Kidney epithelial cell (primary cell): ENCODE measurements at regions not wholly inside any gene's neighbourhood (a gene's known extent, or its start where the extent isn't known, plus 50 kb on each side); places are given as distances from the start of the nearest gene placed in this dataset.

ENCODE experiments used
- DNase-seq: peaks from one replicate; pipeline ENCODE4 v3.0.0-alpha.2; 2010; ENCODE audit warnings: low read depth
- H3K27me3 ChIP-seq: 2 replicates; pipeline ENCODE4 v1.6.0; 2011; ENCODE audit warnings: low read length; ENCODE audit not compliant: control insufficient read depth, insufficient read depth
- H3K36me3 ChIP-seq: 2 replicates; pipeline ENCODE4 v1.5.1; 2011; ENCODE audit warnings: low read length; ENCODE audit not compliant: control insufficient read depth, insufficient read depth
- H3K4me3 ChIP-seq: 2 replicates; pipeline ENCODE4 v1.5.1; 2011; ENCODE audit warnings: low read depth, mild to moderate bottlenecking, control low read depth, low read length
- TF ChIP-seq, protein P1 (sequence below): IDR thresholded peaks from 2 replicates; pipeline ENCODE4 v1.5.1; 2011; ENCODE audit warnings: mild to moderate bottlenecking, moderate library complexity, low read length, control low read depth, inconsistent platforms; ENCODE audit not compliant: insufficient read depth, poor library complexity, severe bottlenecking

DNA sequence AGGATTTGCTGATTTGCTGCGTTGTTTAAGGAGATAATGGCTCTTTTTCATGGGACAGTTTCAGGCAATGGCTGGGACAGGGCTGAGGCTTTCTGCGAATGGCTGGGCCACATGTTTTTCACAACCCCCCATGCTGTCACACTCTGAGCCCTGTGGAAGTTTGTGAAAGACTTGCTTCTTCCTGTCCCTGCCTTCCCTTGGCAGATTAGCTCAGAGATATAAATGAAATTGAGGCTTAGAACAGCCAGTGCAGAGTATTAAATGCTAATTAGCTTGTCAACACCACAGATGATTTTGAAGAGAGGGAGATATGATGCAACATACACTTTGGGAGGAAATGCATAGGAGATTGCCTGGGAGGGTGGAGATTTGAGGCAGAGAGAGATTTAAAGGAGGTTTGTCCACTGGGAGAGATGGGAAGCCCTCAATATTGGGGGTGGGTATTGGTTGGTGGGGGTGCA lies 232.0 kb downstream of the SH2D4B start:
- Histone ChIP-seq H3K36me3 (no peaks in the 10 kb centered on the region), H3K27me3 (no peaks in the 10 kb centered on the region), H3K4me3 (no peak overlapping the region)
- DNase-seq = no peak
- TF ChIP-seq, protein P1, sequence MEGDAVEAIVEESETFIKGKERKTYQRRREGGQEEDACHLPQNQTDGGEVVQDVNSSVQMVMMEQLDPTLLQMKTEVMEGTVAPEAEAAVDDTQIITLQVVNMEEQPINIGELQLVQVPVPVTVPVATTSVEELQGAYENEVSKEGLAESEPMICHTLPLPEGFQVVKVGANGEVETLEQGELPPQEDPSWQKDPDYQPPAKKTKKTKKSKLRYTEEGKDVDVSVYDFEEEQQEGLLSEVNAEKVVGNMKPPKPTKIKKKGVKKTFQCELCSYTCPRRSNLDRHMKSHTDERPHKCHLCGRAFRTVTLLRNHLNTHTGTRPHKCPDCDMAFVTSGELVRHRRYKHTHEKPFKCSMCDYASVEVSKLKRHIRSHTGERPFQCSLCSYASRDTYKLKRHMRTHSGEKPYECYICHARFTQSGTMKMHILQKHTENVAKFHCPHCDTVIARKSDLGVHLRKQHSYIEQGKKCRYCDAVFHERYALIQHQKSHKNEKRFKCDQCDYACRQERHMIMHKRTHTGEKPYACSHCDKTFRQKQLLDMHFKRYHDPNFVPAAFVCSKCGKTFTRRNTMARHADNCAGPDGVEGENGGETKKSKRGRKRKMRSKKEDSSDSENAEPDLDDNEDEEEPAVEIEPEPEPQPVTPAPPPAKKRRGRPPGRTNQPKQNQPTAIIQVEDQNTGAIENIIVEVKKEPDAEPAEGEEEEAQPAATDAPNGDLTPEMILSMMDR = no peak

- TF ChIP-seq, protein P1 = no peak
- no peaks in the 10 kb centered on the region for H3K36me3 ChIP-seq
- no peak overlapping the region for H3K4me3 ChIP-seq
- no peak for DNase-seq
- H3K27me3 ChIP-seq = no peaks in the 10 kb centered on the region
Measured at GRCh38 chr10:80770239-80770638, 232.5 kb downstream of the SH2D4B start.

GRCh38 chr10:80771285-80771684 lies 233.6 kb downstream of the SH2D4B start:
- H3K27me3 ChIP-seq = no peaks in the 10 kb centered on the region
- DNase-seq = no peak
- H3K36me3 ChIP-seq = no peaks in the 10 kb centered on the region
- TF ChIP-seq, protein P1 = no peak
- no peak overlapping the region for H3K4me3 ChIP-seq

DNA sequence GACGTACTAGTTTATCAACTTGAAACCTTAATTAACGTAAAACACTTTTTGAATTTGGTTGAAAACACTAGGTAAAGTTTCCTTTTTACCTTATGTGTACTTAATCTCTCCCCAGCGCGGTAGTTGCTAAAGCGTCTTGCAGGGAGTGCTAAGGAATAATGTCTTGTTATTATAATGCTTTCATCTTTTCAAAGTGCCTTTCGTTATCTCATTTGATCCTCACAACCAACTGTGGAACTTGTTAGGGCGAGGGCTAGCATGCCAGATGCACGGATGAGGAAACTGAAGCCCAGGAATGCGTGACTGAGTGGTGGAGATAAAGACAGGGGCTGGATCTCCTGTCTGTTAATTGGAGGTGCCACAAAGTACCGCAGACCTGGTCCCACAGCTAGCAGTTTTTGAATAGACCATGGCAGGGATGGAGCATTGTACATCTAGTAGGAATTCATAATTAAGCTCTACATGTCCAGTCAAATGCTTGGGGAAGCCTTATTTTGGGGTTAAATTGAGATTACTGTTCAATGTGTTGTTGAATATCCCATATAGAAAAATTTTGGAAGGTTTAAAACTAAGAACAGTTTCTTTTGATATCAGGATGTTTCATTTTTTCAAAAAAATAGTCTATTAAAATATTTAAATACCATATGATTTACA lies 234.3 kb downstream of the SH2D4B start:
- no peak for DNase-seq
- no peak overlapping the region for H3K4me3 ChIP-seq

DNA sequence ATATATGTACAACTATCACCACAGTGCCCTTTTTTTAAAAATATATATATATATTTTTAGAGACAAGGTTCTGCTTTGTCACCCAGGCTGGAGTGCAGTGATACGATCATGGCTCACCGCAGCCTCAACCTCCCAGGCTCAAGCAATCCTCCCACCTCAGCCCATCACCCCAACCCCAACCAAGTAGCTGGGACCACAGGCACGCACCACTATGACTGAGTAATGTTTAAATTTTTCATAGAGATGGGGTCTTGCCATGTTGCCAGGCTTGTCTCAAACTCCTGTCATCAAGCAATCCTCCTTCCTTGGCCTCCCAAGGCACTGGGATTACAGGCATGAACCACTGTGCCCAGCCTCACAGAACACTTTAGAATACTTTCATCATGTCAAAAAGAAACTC lies 234.9 kb downstream of the SH2D4B start:
- TF ChIP-seq, protein P1 = no peak
- H3K27me3 ChIP-seq = no peaks in the 10 kb centered on the region
- no peak overlapping the region for H3K4me3 ChIP-seq
- H3K36me3 ChIP-seq = no peaks in the 10 kb centered on the region
- DNase-seq = no peak

More for the DNA sequence above, 234.3 kb downstream of the SH2D4B start:
- TF ChIP-seq, protein P1 = no peak
- no peaks in the 10 kb centered on the region for H3K36me3 ChIP-seq
- no peaks in the 10 kb centered on the region for H3K27me3 ChIP-seq

DNA sequence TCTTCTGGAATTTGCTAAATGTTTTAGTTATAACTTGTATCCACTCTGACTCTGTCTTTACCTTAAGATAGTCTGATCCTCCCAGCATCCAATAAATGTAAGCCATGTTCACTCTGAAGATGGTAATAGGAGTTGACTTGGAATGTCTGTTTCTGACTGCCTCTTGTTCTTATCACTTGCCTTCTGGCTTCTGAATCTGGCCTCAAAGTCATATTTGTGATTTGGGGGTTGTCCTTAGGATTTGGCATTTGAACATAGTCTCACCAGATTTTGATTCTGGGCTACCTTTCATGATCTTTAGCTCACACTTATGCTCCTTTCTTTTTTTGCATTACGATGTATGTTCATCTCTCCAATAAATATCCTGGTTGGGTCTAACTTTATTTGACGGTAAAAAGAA lies 247.0 kb downstream of the SH2D4B start:
- no peak overlapping the region for H3K4me3 ChIP-seq
- no peaks in the 10 kb centered on the region for H3K27me3 ChIP-seq
- no peak for DNase-seq
- no peaks in the 10 kb centered on the region for H3K36me3 ChIP-seq
- TF ChIP-seq, protein P1 = no peak
